ENCODE measurements at regions not wholly inside any gene's neighbourhood (a gene's known extent, or its start where the extent isn't known, plus 50 kb on each side); places are given as distances from the start of the nearest gene placed in this dataset.

DNA sequence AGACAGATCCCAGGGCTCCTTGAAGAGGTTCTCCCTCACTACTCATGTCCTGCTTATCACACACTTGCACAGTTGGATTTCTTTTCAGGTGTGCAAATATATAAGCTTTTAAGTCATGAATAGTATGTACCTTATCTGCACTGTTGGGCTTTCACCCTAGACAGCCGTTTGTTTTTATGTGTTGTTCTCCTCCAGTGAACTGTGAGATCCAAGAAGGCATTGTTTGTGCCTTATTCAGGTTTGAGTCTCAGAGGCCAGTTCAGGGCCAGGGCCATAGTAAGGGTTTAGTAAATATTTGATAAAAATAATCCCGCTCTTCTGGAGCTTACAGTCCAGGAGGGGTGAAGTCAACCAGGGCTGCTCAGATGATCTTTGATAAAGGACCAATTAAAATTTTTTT lies 480.0 kb downstream of the TMEM38B start:
- TF ChIP-seq, protein P1, sequence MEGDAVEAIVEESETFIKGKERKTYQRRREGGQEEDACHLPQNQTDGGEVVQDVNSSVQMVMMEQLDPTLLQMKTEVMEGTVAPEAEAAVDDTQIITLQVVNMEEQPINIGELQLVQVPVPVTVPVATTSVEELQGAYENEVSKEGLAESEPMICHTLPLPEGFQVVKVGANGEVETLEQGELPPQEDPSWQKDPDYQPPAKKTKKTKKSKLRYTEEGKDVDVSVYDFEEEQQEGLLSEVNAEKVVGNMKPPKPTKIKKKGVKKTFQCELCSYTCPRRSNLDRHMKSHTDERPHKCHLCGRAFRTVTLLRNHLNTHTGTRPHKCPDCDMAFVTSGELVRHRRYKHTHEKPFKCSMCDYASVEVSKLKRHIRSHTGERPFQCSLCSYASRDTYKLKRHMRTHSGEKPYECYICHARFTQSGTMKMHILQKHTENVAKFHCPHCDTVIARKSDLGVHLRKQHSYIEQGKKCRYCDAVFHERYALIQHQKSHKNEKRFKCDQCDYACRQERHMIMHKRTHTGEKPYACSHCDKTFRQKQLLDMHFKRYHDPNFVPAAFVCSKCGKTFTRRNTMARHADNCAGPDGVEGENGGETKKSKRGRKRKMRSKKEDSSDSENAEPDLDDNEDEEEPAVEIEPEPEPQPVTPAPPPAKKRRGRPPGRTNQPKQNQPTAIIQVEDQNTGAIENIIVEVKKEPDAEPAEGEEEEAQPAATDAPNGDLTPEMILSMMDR (IDR thresholded peaks at IDR 0.05): no peak
- no peak for TF ChIP-seq POLR2A (IDR thresholded peaks at IDR 0.05)
- TF ChIP-seq POLR2AphosphoS5 (IDR thresholded peaks at IDR 0.05): no peak
- no peak for TF ChIP-seq EP300 (IDR thresholded peaks at IDR 0.05)
